Retinal pigment epithelial cell (primary cell): ENCODE measurements at regions not wholly inside any gene's neighbourhood (a gene's known extent, or its start where the extent isn't known, plus 50 kb on each side); places are given as distances from the start of the nearest gene placed in this dataset.

ENCODE experiments used
- DNase-seq: peaks from one replicate; pipeline ENCODE4 v3.0.0-alpha.2; 2010; ENCODE audit warnings: low read depth
- H3K4me3 ChIP-seq: 2 replicates; pipeline ENCODE4 v1.5.1; 2011; ENCODE audit warnings: mild to moderate bottlenecking, low read length, control low read depth, moderate library complexity
- CTCF ChIP-seq: conservative IDR thresholded peaks from 2 replicates; pipeline ENCODE4 v1.5.1; 2011; ENCODE audit warnings: low read depth, low read length, control low read depth, inconsistent platforms

DNA sequence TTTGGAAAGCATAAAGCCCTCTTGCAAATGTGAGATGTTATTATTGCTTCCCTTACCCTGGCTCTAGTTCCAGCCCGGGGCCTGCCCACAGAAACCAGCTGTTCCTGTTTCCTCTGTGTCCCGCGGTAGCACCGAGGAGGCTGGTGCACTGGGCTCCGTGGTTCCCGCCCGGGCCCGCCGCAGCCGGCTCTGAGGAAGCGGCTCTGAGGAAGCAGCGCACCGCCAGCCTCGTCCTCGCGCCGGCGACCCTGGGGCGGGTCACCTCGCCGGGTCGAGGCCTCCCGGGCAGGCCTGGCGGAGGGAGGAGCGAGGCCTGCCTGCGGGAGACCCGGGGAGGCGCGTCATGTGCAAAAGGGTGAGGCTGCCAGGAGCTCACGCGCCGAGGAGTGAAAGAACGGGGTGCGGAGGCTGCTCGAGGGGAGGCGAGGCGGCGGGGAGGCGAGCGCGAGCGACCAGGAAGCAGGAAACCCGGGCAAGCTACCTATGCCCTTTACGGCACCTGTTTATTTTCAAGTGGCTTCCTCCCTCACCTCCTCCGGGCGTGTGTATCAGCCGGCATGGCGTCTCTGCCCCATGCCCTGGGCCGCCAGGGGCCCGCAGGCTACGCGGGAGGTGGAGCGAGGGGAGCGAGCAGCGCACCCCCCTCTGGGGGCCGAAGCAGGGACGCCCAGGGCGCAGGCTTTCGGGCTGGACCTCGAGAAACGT, 61.3 kb upstream of the MEGF10 start:
- no peak for DNase-seq
- peak overlapping the region; percentile 61 for H3K4me3 ChIP-seq
- no peak for TF ChIP-seq CTCF

GRCh38 chr5:127231118-127231517, 59.5 kb upstream of the MEGF10 start:
- TF ChIP-seq CTCF: no peak
- H3K4me3 ChIP-seq: no peak overlapping the region
- no peak for DNase-seq

DNA sequence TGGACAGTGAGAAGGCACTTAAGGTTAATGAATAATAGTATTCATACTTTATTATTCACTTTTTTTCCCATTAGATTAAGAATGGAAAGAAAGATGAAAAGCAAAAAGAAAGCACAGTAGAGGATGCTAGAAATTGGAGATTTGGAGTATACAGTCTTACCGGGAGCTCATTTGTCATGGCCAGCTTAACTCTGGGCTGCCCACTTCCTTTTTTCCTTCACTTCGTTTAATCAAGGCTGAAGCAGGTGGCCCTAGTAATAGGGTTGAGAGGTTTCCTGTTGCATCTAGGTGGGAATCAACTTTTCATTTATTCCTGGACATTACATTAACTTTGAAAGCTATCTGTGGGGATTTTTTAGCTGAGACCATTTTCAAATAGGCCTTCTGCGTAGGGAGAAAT, 57.0 kb upstream of the MEGF10 start:
- H3K4me3 ChIP-seq: no peak overlapping the region
- TF ChIP-seq CTCF: no peak
- no peak for DNase-seq

GRCh38 chr5:127235136-127235535, 55.5 kb upstream of the MEGF10 start:
- TF ChIP-seq CTCF: no peak
- DNase-seq: no peak
- no peak overlapping the region for H3K4me3 ChIP-seq

DNA sequence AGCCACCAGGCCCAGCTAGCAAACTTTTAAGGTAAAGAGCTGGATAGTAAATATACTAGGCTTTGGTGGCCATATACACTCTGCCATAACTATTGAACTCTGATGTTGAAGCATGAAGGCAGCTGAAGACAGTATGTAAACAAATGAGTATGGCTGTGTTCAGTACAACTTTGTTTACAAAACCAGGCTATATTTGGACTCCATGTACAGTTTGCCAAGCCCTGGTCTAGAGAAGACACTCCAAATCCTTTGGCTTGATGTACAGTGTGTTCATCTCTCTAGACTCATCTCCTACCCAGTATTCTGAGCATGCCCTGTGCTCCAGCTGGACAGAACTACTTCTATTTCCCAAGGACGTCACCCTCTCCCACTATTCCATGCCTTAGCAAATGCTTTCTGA, 54.3 kb upstream of the MEGF10 start:
- TF ChIP-seq CTCF: no peak
- no peak for DNase-seq
- H3K4me3 ChIP-seq: no peak overlapping the region
